NCI-H1048 (cell line): ENCODE measurements at regions not wholly inside any gene's neighbourhood (a gene's known extent, or its start where the extent isn't known, plus 50 kb on each side); places are given as distances from the start of the nearest gene placed in this dataset.
A peak's percentile ranks its signal among the peaks of the same experiment; 100 is the strongest.

ENCODE experiments used
- DNase-seq: peaks from one replicate; lab custom pipeline; 2025; lab: John Stamatoyannopoulos, UW

DNA sequence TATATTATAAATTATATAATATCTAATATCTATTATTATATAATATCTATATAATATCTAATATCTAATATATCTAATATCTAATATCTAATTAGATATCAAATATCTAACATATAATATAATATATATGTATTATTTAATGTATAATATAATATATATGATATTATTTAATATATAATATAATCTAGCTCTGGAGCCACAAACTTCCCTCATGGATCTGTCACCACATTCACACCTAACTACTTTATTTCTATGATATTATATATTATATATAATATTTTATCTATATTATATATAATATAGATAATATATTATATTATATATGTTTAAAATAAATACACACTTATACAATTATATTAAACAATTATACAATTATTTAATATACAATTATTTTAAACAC, 667.5 kb downstream of the KCTD8 start:
- DNase-seq: no peak

- no peak for DNase-seq
Measured at GRCh38 chr4:43782391-43782790, 666.2 kb downstream of the KCTD8 start.

GRCh38 chr4:43816116-43816515, 632.5 kb downstream of the KCTD8 start:
- DNase-seq: no peak

DNA sequence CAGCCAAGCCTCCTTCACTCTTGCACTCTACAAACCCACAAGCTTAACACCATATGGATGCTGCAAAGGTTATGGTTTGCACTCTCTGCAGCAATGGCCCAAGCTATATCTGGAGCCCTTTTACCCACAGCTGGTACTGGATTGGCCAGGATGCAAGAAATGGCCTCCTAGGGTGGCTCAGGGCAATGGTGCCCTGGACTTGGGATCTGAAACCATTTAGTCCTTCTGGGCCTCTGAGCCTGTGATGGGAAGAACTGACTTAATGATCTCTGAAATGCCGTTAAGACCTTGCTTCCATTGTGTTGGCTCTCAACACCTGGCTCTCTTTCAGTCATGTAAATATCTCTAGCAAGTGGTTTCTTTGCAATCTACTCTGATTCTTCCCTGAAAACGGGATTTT, 626.0 kb downstream of the KCTD8 start:
- no peak for DNase-seq

DNA sequence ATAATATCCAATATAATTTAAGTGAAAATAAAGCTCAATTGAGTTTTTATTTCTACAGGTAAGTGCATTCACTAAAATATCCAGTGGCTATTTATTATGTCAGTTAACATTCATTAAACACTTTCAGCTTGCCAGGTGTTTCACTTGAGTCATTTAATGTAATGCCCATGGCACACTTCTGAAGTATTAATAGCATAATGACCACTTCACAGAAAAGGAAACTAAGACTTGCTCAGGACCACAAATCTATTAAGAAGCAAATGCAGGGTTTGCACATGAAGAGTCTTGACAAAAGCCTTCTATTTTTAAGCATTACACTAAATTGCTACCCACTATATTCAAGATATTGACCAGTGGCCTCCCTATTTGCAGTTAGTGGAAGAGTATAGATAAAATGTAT, 612.7 kb downstream of the KCTD8 start:
- DNase-seq: no peak

DNA sequence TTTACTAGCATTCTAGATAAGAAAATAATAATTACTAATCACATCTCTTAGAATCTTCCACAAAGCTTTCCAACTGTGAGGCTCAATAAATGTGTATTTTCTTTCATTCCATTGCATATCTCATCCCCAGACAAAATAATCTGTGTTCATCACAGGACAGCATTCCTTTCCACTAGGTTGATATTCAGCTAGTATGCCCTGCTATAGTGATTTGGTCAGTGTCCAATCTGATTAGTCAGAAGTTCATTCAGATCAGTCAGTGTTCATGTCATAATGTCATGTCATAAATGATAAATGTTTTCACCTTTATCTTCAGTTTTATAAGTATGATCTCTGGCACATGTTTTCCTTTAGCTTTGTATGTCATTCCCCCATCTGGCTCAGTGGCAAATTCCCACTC, 611.4 kb downstream of the KCTD8 start:
- DNase-seq: no peak

- DNase-seq: no peak
Measured at GRCh38 chr4:43837604-43838003, 611.0 kb downstream of the KCTD8 start.

GRCh38 chr4:43842594-43842993, 606.0 kb downstream of the KCTD8 start:
- no peak for DNase-seq

- DNase-seq: no peak
Measured at GRCh38 chr4:43843501-43843900, 605.1 kb downstream of the KCTD8 start.

DNA sequence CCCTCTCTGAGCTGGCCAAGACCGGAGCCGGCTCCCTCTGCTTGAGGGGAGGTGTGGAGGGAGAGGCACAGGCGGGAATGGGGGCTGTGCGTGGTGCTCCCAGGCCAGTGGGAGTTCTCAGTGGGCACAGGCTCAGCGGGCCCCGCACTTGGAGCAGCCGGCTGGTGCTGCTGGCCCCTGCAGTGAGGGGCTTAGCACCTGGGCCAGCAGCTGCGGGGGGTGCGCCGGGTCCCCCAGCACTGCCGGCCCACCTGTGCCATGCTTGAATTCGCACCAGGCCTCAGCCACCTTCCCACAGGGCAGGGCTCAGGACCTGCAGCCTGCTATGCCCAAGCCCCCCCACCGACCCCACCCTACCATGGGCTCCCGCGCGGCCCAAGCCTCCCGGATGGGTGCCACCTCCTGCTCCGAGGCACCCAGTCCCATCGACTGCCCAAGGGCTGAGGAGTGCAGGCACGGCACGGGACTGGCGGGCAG, 602.5 kb downstream of the KCTD8 start:
- DNase-seq: no peak

DNA sequence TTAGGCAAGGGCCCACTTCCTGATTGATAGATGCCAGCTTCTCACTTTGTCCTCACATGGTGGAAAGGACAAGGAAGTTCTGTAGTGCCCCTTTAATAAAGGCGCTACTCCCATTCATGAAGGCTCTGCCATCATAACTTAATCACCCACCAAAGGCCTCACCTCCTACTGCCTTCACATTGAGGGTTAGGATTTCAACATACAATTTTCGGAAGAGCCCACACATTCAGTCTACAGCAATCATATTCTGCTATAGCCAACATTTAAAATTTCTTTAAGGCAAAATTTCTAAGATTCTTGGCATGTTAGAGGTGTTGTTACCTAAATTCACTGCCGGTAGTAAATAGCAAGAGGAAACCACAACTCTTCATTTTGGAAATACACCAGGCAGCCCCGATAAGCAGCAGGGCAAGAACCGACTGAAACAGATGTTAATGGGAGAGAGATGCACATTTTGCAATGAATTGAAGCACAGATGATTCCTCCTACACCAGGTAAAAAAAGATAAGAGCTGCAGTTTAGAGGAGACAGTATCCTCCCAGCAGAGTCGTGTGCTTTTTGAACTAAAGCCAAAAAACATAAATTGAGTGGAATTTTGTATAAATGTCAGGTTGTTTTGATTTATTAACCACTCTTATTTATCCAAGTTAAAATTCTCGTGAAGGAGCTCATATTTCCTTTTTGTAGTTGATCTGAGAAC, 594.9 kb downstream of the KCTD8 start:
- DNase-seq: no peak

DNA sequence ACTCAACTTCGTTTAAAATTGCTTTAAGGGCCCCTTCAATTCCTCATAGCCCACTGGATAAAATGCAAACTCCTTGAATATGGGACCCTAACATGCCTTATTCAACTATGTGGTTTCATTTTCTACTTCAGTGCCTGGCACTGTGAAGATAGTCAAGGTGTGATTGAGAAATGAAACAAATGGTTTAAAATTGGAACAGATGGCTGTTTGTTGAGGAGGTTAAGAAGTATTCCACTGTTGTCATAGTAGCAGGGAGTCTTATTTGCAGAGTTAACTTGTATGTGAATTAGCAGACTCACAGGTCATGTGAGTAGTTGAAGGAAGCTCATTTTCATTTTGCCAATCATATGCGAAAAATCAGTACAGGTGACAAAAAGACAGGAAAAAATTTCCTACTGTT, 593.3 kb downstream of the KCTD8 start:
- DNase-seq: no peak

- no peak for DNase-seq
Measured at GRCh38 chr4:43864616-43865146, 583.9 kb downstream of the KCTD8 start.

DNA sequence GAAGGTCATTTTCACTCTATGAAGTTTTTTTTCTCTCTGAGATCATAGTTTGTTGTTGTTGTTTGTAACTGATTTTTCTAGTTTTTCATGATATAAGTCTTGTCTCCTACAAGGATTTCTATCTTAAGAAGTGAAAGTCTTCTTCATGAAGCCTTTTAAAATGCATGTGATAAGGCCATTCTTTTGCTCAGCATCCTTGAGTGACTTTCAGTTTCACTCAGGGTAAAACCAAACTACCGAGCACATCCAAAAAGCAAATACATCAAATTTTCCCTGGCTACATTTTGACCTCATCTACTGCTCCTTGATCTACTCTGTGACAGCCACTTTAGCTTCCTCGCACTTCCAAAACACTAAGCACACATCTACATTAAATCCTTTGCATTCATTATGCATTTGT, 580.7 kb downstream of the KCTD8 start:
- DNase-seq: no peak

GRCh38 chr4:43875655-43876054, 573.0 kb downstream of the KCTD8 start:
- DNase-seq: no peak

- no peak for DNase-seq
Measured at GRCh38 chr4:43882470-43882869, 566.1 kb downstream of the KCTD8 start.

DNA sequence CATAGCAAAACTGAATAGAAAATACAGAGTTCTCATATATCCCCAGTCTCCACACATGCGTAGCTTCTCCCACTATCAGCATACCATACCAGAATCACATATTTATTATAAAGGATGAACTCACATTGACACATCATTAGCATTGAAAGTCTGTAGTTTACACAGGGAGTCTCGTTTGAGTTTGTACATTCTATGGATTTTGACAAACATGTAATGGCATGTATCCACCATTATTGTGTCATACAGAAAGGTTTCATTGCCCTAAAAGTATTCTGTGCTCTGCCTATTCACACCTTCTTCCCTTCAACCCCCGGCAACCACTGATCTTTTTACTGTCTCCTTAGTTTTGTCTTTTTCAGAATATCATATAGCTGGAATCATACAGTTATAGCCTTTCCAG, 562.4 kb downstream of the KCTD8 start:
- no peak for DNase-seq

- DNase-seq: no peak
Measured at GRCh38 chr4:43898836-43899235, 549.8 kb downstream of the KCTD8 start.

DNA sequence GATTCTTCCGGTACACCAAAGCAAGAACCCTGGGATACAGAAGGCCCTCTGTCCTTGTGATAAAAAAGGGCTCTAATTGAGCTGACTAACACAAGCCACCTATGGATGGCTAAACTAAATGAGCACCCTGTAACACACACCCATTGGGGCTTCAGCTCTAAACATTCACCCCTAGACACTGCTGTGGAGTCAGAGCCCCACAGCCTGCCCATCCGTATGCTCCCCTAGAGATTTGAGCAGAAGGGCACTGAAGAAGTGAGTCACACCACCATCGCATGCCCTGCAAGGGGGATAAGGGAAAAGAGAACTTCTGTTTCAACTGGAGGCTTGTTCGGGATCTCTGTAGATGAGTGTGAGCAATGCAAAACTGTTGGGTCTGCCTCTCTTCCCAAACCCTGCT, 545.2 kb downstream of the KCTD8 start:
- DNase-seq: no peak

- DNase-seq: no peak
Measured at GRCh38 chr4:43918377-43918776, 530.2 kb downstream of the KCTD8 start.

GRCh38 chr4:43932448-43932847, 516.2 kb downstream of the KCTD8 start:
- DNase-seq: no peak

DNA sequence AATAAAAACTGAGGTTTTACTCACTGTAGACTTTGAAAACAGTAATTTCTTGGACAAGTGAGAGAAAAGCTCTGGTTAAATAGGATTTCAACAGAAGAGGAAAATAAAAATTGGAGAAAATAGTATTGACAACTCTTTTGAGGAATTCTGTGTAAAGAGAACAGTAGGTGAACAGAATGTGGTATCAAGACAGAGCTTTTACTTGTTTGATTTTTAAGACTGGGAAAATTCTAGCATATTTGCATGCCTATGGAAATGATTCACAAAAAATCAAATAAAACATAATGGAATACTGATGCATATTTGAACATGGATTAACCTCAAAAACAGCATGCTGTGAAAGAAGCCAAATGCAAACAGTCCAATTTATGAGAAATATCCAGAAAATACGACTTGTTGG, 504.6 kb downstream of the KCTD8 start:
- DNase-seq: peak; percentile 43

DNA sequence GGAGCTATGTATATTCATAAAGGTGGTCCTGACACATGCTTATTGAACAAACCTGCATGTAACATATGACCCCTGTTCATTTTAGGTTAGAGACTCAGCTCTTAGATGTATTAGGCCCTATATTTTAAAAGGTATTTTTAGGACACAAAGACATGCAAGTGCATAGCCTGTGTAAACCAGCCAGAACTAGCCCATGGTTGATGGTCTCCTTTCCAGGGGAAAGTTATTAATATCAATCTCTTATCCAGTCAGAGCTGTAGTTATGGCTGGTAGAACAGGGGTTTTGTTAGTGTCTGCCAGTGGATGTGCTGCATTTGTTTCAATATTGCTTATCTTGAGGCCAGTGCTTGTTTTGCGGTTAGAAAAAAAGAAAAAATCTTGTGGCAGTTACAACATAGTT, 488.6 kb downstream of the KCTD8 start:
- DNase-seq: no peak

DNA sequence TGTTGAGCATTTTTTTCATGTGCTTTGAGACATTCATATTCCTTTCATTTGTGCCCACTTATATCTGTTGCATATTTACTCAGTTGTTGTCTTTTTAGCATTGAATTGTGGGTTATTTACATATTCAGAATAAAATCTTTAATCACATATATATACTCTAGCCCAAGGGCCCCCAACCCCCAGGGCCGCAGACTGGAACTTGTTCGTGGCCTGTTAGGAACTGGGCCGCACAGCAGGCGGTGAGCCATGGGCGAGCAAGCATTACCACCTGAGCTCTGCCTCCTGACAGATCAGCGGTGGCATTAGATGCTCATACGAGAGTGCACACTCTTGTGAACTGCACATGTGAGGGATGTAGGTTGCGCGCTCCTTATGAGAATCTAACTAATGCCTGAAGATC, 480.6 kb downstream of the KCTD8 start:
- no peak for DNase-seq
